Dedifferentiated amniotic fluid mesenchymal stem cell (primary cell): ENCODE measurements at regions not wholly inside any gene's neighbourhood (a gene's known extent, or its start where the extent isn't known, plus 50 kb on each side); places are given as distances from the start of the nearest gene placed in this dataset.
"Not testable (repeated sequence)": the region's sequence is repeated elsewhere in the genome, so short reads cannot be mapped to it uniquely, and the experiment has no call there.

ENCODE experiments used
- DNase-seq: peaks from one replicate; pipeline ENCODE4 v3.0.0-alpha.2; 2016; ENCODE audit errors: extremely low spot score

DNA sequence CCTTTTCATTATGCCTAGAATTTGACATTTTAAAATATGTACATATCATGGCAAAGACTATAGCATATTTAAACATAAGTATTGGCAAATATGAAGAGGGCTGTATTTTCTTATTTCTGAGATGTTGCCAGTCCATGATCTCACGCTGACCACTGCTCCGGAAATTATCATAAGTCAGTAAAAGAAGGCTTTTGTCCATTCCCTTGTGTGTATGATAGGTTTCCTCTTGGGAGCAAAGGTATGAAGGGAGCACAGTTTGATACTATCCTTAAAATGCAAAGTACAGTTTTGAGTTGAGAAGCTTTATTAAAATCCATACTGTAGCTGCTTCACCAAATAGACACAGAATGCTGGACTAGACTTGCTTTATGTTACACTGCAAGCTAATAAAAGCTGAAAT is 52.6 kb upstream of the AGA start:
- DNase-seq: no peak

DNA sequence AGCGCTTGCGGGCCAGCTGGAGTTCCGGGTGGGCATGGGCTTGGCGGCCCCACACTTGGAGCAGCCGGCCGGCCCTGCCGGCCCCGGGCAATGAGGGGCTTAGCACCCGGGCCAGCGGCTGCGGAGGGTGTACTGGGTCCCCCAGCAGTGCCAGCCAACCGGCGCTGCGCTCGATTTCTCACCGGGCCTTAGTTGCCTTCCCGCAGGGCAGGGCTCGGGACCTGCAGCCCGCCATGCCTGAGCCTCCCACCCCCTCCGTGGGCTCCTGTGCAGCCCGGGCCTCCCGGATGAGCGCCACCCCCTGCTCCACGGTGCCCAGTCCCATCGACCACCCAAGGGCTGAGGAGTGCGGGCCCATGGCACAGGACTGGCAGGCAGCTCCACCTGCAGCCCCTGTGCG is 53.4 kb upstream of the AGA start:
- not testable (repeated sequence) for DNase-seq

- no peak for DNase-seq
These were observed 57.3 kb upstream of the AGA start for GRCh38 chr4:177499537-177499936.

- DNase-seq: no peak
These were observed 63.0 kb upstream of the AGA start for GRCh38 chr4:177505171-177505615.

DNA sequence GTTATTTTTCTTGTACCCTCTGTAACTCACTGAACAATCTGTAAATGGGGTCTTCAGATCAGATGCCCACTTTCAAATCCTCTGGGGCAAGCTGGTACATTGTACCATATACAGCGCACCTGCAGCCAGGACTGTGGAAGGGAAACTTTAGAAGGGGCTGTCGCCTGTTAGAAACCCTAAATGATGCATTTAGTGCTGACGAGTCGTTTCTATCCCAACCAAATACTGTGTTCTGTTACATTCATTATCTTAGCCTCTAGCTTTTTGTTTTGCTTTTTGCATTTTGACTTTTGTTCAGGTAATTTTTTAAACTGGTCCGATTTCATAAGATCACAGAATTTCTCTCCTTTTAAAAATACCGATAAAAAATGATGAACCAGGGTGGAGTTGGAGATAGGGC is 66.4 kb upstream of the AGA start:
- no peak for DNase-seq

DNA sequence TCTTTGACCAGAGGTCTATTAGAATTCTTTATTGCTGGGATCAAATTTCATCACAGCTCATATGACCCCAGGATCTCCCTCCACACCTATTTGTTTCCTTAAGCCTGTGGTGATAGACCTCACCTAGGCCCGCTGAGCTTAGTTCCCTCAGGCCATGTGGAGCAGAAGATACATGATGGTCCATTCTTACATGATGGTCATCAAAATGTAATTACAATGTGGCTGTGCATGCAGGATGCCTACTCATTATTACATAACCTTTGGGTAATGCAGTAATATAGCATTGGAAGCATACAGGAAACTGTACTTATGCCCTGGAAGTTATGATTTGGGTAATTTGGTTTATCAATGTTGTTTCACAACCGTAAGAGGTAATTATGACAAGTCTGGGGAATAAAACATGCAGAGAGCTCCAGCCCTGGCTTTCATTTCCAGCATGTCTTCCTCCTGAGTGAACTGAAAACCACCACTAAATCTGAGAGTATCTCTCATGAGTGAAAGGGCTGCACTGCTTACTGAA is 67.0 kb upstream of the AGA start:
- DNase-seq: no peak

DNA sequence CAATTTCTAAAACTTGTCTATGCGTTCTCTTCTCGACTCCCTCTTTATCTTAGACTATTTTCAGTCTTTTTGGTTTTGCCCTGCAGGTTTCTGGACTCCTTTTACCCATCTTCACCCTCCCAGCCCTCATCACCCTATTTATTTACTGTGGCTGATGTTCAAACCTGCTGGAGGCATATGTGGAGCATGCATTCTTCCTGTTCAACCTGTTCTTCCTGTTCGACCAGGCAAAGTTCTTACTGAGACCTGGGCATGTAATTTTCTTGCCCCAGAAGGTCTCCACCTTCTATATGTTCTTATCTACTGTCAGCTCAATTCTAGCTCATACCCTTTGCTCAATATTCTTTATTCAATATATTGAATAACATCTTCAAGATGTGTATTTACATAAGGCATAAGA is 69.4 kb upstream of the AGA start:
- DNase-seq: no peak

GRCh38 chr4:177512646-177513045 is 70.4 kb upstream of the AGA start:
- DNase-seq: no peak

DNA sequence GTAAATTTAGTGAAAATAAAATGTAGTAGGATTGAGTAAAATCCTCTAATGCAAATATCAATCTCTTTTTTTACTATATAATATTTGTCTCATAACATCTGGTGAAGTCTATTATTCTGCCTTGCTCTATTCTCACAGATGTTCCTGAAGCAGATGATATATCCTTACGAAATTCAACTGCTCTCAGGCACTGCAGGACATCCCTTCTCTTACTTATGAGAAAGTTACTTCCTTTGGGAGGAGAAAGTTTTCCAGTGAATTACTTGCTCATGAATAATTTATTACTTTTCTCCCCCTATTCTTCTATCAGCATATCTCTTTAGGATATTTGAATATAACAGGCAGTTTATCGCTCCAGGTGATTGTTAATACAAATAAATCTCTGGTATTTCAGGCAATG is 75.6 kb upstream of the AGA start:
- no peak for DNase-seq

DNA sequence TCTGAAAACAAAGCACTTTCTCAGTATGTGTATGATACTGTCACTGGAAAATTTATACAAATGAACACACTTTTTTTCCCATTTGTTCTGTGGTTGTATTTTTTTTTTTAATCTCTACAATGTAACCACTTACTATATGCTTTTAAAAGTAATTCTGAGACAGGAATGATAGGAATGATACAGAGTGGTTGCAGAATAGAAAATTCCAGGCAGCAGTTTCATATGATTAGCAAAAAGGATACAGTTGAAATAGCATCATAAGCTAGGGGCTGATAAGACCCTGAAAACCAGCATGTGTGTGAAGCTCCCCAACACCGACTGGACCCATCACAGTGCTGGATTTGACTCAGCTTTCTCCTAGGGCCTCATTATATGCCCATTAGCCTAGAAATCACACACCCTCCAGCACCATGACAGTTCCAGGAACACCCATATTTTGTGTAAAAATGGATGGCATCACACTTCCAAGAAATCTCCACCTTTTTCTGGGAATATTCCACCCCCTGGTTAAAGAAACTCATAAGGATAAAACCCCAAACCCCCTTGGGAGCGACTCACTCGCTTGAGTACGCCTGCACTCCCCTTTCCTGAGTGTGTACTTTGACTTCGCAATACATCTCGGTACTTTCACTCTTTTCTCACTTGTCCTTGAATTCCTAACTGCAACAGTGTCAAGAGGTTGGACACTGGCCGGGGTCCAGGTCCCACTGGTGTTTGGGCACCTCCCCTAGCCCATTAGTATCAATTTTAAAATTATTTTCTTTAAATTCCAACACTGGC is 77.4 kb upstream of the AGA start:
- DNase-seq: no peak

- no peak for DNase-seq
These were observed 86.4 kb upstream of the AGA start for GRCh38 chr4:177528620-177529019.

- DNase-seq: no peak
These were observed 88.3 kb upstream of the AGA start for GRCh38 chr4:177530561-177530960.

DNA sequence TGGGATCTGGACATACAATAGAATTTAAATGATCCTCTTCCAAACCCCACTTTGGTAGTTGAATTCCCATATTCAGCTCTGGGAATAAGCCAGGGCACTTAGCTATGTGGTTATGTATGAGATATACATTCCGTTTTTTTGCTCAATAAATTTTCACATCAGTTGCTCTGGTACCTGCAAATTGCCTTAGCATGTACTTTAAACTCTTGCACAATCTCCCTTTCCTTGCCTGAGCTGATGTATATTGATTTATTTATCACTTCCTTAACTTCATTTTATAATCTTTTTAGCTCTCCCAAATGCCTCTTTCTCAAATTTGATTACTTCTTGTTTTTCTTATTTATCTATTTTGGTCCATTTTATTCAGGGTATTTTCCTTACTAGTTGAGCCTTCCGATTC is 90.1 kb upstream of the AGA start:
- DNase-seq: no peak

GRCh38 chr4:177534841-177535240 is 92.6 kb upstream of the AGA start:
- not testable (repeated sequence) for DNase-seq

DNA sequence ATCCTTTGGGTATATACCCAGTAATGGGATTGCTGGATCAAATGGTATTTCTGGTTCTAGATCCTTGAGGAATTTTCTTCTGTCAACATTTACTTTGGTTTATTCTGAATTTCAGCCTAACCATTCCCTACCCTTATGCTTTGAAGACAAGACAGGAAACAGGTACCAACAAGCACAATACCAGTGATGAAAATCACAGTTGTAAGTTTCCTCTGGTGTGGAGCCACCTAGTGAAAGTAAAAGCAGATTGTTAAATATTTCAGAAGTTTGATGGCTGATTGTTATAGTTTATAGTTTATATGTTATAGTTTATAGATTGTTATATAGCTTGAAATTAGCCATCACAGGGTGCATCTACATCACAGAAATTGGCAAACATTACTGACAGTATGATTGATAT is 104.5 kb upstream of the AGA start:
- DNase-seq: no peak

DNA sequence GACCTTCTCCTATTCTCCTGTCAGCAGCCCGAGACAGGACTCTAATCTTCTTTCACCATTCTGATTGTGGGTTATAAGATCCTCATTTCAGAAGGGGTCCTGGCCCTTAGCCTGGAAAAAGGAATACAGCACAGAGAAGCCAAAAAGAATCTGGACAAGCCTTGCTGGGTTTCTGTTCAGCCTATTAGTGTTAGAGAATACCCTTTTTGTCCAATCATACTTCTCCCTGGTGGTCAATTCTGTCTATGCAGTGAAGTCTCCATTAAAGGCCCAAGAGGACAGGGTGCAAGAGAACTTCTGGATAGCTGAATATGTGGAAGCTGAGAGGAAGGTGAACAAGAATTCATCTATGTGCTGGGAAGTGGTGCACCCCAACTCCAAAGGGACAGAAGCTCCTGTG is 105.7 kb upstream of the AGA start:
- no peak for DNase-seq

GRCh38 chr4:177555007-177555574 is 112.9 kb upstream of the AGA start:
- DNase-seq: no peak

DNA sequence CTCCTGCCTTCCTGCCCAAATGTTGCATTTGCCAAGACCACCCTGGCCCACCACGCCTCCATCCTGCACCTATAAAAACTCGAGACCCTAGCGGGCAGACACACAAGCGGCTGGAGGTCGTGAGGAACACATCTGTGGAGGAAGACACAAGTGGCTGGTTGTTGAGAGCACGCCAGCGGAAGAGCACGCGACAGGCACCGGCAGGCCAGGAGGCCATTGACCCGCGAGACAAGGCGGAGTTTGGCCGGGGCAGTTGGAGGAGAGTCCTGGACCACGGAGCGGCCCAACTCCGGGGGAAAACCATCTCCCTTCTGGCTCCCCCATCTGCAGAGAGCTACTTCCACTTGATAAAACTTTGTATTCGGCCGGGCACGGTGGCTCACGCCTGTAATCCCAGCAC is 115.2 kb upstream of the AGA start:
- no peak for DNase-seq

DNA sequence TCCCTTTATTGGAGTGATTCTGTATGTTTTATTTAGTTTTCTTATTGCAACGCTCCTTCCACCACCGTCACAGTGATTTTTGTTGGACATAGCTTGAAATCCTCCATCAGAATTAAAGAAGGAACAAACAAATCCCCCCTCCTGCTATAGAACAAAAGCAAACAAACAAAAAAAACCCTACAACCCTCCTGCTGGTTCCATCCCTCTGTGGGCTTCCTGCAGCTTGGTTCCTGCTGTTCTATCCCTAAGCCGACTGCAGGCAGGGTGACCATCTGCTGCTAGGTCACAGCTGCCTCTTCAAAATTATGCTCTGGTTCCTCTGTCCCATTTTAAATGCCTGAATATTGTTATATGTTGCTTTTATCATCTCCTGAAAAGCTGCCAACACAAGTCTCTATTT is 116.8 kb upstream of the AGA start:
- no peak for DNase-seq

DNA sequence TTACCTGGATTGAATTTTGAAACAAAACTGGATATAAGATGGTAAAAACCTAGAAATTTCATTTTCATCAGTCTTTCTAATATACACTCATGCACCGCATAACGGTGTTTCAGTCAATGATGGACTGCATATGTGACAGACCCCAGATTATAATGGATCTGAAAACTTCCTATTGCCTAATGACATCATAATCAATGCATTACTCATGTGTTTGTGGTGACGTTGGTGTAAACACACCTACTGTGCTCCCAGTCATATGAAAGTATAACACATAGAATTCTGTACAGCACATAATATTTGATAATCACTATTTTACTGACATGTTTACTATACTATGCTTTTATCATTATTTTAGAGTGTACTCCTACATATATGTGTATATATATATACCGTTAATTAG is 119.9 kb upstream of the AGA start:
- DNase-seq: no peak

GRCh38 chr4:177562859-177563258 is 120.6 kb upstream of the AGA start:
- no peak for DNase-seq

- DNase-seq: no peak
These were observed 124.5 kb upstream of the AGA start for GRCh38 chr4:177566691-177567090.

DNA sequence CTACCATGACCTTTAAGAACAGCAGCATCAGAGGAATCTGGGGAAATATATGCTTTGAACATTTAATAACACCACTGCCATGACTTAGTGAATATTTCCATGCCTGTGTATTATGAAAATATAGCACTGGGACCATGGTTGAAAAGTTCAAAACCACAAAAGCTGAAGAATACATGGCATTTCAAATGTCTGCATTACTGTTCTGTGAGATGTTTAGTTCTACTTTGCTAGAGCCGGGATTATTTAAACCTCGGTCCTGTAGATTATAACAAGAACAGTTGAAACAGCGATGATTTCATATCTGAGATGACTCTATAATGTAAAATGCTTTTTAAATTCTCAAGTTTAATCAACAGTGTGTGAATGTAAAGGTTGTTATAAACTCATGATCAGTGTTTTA is 126.7 kb upstream of the AGA start:
- no peak for DNase-seq

DNA sequence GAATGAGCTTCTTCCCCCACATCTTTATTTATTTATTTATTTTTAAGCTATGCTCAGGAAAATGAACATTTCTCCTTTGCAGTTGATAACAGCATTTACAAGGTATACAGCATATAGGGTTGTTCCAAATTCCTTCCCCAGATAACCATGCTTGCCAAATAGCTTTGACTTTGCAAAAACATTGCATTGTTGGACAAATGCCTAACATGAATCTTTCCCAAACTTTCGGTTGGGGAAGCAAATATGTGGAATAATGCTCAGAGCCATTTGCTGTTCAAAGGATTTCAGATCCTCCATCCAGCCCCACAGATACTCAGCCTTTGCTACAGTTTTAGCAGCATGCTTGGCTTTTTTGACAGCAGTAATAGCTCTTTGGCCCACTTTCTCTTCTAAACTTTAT is 127.2 kb upstream of the AGA start:
- DNase-seq: no peak
